NCI-H2227 (cell line): ENCODE measurements at regions not wholly inside any gene's neighbourhood (a gene's known extent, or its start where the extent isn't known, plus 50 kb on each side); places are given as distances from the start of the nearest gene placed in this dataset.
A peak's percentile ranks its signal among the peaks of the same experiment; 100 is the strongest.

Experiments
- DNase-seq: peaks from one replicate; lab custom pipeline; 2025; ENCODE audit not compliant: unreplicated experiment; lab: John Stamatoyannopoulos, UW

DNA sequence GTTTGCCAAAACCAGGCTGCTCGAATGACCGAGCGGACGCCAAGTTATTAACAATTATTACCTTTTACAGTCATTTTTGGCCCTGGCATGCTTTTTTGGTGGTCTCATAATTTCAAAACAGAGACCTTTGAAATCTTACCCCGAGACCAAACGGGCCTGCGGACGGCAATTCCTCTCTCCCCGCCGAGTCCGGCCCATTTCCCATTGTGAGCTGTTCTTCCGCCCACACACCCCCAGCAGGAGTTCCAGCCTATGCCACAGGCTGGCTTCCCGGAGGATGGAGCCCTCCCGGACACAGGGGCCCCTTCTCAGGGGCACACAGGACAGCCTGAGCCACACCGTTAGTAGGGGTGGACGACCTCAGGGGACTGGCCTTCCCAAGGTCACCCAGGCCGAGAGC is 130.7 kb downstream of the C16orf95 start:
- no peak for DNase-seq

- no peak for DNase-seq
Measured at GRCh38 chr16:87186876-87187533, 130.2 kb downstream of the C16orf95 start.

DNA sequence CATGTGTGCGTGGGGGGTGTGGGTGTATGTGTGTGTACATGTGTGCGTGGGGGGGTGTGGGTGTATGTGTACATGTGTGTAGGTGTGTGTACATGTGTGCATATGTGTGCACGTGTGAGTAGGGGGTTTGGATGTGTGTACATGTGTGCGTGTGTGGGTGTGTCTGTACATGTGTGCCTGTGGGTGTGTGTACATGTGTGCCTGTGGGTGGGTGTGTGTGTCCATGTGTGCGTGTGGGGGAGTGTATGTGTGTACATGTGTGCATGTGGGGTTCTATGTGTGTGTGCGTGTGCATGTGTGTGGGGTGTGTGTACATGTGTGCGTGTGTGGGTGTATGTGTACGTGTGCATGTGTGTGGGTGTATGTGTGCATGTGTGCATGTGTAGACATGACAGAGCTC is 129.1 kb downstream of the C16orf95 start:
- no peak for DNase-seq

DNA sequence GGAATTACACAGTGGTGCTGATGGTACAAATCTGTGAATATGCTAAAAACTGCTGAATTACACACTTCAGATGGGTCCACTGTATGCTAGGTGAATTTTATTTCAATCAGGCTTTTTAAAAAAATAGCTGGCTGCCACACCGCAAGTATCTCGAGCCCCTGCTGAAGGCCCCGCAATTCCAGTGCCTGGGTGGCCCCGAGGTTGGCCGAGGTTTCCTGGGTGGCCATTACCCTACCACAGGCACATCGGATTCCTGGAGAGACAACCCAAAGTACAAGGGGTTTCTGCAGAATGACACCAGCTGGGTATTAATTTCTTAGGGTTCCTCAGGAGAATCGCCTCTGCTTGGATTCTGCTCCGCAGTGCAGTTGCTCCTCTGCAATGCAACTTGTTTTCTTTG is 127.8 kb downstream of the C16orf95 start:
- no peak for DNase-seq

DNA sequence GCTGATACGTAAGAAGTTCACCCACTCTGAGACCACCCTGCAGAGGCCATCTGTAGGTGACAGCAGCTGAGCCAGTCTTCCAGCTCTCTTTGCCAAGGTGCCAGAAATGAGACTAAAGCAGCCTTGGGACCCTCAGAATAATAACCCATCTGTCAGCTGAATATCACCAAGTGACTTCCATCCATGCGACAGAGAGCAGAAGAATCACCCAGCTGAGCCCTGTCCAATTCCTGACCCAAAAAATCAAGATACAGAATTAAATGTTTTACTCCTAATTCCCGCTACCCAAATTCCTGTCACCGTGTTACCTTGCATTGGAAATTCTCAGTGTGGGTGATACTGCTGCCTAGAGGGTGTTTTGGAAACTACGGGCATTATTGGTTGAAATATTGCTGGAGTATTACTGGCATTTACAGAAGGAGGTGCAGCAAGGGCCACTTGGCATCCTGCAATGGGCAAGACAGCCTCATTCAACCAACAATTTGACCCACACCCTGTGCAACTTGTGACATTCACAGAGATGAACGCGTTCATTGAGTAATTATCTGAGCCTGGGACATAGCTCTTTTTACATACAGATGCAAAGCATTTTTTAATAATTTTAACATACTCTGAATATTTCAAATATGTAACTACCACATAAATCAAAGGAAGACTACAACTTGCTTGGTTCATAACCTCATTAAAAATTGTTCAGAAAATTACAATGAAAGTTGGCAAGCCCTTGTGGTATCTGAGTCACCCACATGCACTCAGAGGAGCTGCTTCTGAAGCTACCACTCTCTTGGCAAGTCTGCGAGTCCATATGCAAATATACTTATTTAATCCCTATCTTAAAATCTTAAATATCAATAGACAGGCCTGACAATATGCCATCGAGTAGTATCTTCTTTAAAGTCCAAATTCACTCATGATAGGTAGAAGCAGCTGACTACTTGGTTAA is 126.6 kb downstream of the C16orf95 start:
- DNase-seq: no peak

DNA sequence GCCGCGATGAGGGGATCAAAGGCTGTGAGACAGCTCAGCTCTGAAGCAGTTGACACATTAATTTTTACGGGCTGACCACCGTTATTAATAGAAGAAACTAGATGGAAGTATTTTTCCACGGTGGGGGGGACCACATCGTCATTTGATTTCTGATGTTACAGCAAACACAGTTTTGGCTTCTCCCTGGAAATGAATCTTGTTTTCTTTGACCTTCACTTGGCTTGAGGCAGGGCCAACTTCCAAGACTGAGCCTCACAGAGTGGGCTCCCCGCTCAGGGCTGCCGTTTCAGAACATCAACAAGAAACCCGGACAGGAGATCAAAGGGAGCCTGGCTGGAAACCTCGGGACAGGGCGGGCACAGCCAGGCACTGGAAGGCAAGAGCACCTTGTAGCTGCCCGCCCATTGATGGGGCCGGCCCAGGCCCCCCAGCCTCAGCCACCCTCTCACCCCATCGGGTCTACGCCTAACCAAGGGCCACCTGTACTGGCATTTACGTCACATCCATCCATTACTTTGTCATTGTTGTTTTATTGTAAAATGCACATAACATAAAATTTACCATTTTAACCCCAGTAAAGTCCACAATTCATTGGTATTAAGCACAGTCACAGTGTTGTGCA is 124.6 kb downstream of the C16orf95 start:
- DNase-seq: no peak

DNA sequence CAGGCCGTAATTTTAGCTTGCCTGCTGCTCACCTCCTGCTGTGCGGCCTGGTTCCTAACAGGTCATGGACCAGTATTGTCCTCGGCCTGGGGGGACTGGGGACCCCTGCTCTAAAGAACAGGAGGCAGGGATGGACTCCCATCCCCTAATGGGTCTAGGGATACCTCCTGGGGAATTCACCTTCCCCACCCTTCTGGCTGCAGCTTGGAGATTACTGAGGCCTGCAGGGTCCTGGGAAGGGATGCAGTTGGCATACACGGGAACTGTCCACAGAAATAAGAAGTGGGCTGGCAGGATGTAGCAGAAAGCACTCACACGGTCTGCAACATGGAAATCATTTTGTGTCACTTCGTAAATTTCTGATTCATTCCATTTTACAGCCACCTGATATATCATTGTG is 123.0 kb downstream of the C16orf95 start:
- DNase-seq: no peak

DNA sequence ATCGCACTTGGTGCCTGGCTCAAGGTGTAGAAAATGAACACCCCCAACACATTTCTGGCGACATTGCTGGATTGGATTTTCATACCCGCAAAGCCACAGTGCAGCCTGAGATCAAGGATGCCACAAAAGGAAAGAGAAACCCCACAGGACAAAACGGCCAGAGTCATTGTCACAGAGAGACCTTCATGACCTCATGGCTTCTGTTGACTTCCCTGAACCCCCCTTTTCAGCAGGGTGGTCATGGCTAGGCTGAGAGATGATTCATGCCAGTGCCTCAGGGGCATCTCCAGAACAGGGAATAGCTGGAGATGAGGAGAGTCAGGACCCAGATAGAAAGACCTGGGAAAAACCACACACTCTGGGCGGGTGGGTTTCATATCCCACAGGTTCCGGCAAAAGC is 122.0 kb downstream of the C16orf95 start:
- DNase-seq: no peak

GRCh38 chr16:87196231-87196630 is 121.0 kb downstream of the C16orf95 start:
- DNase-seq: no peak

DNA sequence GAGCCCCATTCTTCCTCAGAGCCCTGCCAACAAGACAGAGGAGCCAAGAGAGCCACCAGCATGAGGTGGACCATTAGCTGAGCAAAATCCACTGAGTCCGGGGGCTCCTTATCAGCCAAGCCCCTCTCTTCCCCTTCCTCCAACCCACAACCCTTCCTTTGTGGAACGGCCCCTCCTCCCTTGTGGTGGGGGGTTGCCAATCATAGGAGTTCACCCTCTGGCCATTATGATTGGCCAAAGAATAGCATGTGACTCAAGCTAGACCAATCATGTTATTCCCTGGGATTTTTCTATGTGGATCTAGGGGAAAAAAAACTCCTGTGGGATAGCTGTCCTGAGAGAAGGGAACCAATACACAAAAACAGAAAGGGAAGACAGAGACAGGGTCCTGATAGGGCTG is 120.5 kb downstream of the C16orf95 start:
- DNase-seq: no peak

GRCh38 chr16:87198328-87198832 is 118.8 kb downstream of the C16orf95 start:
- DNase-seq: no peak

- no peak for DNase-seq
Measured at GRCh38 chr16:87198881-87199280, 118.3 kb downstream of the C16orf95 start.

DNA sequence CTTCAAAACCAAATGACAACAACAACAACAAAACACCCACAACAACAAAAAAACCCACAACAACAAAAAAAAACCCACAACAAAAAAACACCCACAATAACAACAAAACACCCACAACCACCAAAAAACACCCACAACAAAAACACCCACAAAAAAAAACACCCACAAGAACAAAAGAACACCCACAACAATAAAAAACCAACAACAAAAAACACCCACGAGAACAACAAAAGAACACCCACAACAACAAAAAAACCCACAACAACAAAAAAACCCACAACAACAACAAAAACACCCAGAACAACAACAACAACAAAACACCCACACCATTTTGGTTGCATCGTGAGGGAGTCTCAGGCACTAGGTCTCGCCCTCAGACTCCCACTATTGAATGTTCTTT is 117.8 kb downstream of the C16orf95 start:
- no peak for DNase-seq

DNA sequence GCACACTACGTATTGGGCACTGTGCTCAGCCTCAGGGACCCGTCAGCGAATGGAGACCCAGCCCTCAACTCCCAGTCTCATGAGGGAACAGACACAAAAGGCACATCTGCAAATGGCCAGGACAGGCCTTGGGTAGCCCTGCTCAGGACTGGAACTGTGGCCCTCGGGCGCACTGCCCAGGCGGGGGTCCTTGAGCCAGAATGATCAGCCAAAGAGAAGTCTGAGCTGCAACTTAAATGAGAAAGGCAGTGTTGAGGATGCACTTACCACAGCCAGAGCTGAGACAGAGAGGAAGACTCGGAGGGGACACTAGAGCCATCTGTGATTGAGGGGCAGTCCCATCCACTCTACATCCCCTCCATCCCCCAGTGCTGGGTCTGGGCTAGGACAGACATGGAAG is 117.3 kb downstream of the C16orf95 start:
- DNase-seq: no peak

- DNase-seq: no peak
Measured at GRCh38 chr16:87200637-87201036, 116.6 kb downstream of the C16orf95 start.

- no peak for DNase-seq
Measured at GRCh38 chr16:87201052-87201451, 116.1 kb downstream of the C16orf95 start.

DNA sequence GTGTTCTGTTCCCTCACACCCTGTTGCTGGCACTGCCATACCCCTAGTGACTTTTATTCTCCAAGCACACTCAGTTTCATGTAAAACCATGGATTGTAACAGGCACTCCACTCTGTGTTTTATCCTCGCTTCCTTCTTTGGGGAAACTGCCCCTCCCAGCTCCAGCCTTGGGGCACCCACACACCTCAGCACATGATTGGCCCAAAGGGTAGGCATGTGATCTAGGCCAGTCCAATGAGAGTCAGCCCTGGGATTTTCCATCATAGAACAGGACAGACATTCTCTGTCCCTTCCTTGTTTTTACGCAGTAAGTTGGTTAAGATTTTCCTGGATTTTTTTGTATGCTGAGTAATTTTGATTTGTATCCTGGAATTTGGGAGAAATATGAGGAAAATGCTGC is 115.4 kb downstream of the C16orf95 start:
- DNase-seq: no peak

GRCh38 chr16:87202346-87202745 is 114.8 kb downstream of the C16orf95 start:
- no peak for DNase-seq

DNA sequence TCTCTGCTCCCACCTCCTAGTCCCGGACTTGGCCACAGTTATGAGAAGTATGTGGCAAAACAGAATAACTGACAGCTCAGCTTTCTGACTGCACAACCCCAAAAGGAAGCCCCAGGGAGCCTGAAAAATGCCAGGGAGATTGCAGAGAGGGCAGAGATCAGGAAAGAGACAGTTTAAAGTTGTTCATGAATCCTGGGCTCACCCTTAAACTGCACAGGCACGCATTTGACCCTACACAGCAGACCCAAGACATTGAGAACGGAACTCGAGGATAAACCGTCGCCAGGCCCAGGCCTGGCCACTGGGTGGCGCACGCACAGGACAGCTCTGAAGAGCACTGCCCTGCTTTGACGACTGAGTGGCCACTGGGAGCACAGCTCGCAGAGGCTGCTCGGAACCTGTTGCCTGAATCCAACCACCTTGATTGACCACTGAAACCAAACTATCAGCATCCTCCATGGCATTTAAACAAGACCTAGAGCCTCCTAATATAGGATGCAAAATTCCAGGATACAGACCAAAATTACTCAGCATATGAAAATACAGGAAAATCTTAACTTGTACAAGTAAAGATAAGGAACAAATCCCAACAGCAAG is 114.0 kb downstream of the C16orf95 start:
- peak; percentile 73 for DNase-seq

DNA sequence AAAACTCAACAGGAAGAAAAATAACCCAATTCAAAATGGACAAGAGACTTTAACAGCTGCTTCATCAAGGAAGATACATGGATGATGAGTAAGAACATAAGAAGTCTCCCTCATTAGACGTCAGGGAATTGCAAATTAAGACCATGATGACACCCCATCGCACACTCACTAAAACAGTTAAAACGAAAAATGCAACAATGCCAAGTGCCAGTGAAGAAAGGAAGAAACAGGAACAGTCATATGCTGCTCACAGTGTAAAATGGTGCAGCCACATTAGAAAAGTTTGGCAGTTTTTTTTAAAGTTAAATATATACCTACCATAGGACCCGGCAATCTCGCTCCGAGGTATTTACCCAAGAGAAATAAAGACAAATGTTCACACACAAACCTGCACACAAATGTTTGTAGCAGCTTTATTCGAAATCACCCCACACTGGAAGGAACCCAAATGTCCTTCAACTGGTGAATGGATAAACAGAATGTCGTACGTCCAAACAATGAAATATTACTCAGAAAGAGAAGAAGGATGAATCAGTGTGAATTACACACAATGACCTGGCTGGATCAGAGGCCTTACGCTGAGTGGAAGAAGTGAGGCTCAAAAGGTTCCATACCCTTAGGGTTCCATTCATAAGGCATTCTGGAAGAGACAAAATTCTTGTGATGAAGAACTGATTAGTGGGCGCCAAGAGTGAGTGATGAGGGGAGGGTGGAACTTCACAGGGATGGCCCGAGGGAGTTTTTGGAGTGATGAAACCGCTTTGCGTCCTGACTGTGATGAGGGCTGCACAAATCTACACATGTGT is 110.3 kb downstream of the C16orf95 start:
- DNase-seq: no peak

GRCh38 chr16:87207509-87207908 is 109.7 kb downstream of the C16orf95 start:
- no peak for DNase-seq
